ENCODE measurements at regions not wholly inside any gene's neighbourhood (a gene's known extent, or its start where the extent isn't known, plus 50 kb on each side); places are given as distances from the start of the nearest gene placed in this dataset.

- DNase-seq = no peak
Measured at GRCh38 chr1:54497338-54497737, 50.7 kb upstream of the ACOT11 start.

GRCh38 chr1:54495954-54496353, 52.1 kb upstream of the ACOT11 start:
- DNase-seq = no peak

- DNase-seq = no peak
Measured at GRCh38 chr1:54493608-54494007, 54.4 kb upstream of the ACOT11 start.

- DNase-seq = peak in 1 of 2 experiments; percentile 16
Measured at GRCh38 chr1:54490361-54491248, 57.4 kb upstream of the ACOT11 start.

GRCh38 chr1:54489627-54490250, 58.3 kb upstream of the ACOT11 start:
- no peak for DNase-seq

GRCh38 chr1:54488779-54489626, 59.0 kb upstream of the ACOT11 start:
- DNase-seq = peak; percentile 64 to 88

- DNase-seq = peak; percentile 85 to 94
Measured at GRCh38 chr1:54488065-54488750, 59.8 kb upstream of the ACOT11 start.

GRCh38 chr1:54487571-54488050, 60.4 kb upstream of the ACOT11 start:
- DNase-seq = no peak

GRCh38 chr1:54486907-54487306, 61.1 kb upstream of the ACOT11 start:
- no peak for DNase-seq

GRCh38 chr1:54485416-54485815, 62.6 kb upstream of the ACOT11 start:
- no peak for DNase-seq

- no peak for DNase-seq
Measured at GRCh38 chr1:54483875-54484437, 64.1 kb upstream of the ACOT11 start.

GRCh38 chr1:54481201-54481884, 66.7 kb upstream of the ACOT11 start:
- DNase-seq = no peak

- DNase-seq = no peak
Measured at GRCh38 chr1:54480525-54480848, 67.5 kb upstream of the ACOT11 start.

- DNase-seq = no peak
Measured at GRCh38 chr1:54479841-54480524, 68.0 kb upstream of the ACOT11 start.

- DNase-seq = no peak
Measured at GRCh38 chr1:54479251-54479650, 68.8 kb upstream of the ACOT11 start.

- no peak for DNase-seq
Measured at GRCh38 chr1:54477153-54477561, 70.9 kb upstream of the ACOT11 start.

GRCh38 chr1:54476530-54477109, 70.4 kb upstream of the SSBP3 start:
- DNase-seq = no peak

- no peak for DNase-seq
Measured at GRCh38 chr1:54475946-54476516, 69.8 kb upstream of the SSBP3 start.

GRCh38 chr1:54475357-54475881, 69.2 kb upstream of the SSBP3 start:
- DNase-seq = no peak

Data from NCI-H446 (cell line).